Thymus (tissue), 11 donors: ENCODE measurements at regions not wholly inside any gene's neighbourhood (a gene's known extent, or its start where the extent isn't known, plus 50 kb on each side); places are given as distances from the start of the nearest gene placed in this dataset.
"Not testable (repeated sequence)": the region's sequence is repeated elsewhere in the genome, so short reads cannot be mapped to it uniquely, and the experiment has no call there.

ENCODE experiments used
- DNase-seq, 9 donors: peaks; one replicate each; pipeline ENCODE4 v3.0.0-alpha.2; 2013; ENCODE audit warnings: low spot score in 9 of 9, low read depth in 6 of 9, missing footprints in 1 of 9
- H3K27ac ChIP-seq, 2 donors: one replicate each; pipeline ENCODE4 v1.5.1; 2013; ENCODE audit warnings: control low read depth in 1 of 2, low read depth in 1 of 2, low read length in 1 of 2, mild to moderate bottlenecking in 1 of 2, moderate library complexity in 1 of 2
- H3K27me3 ChIP-seq, 2 donors: one replicate each; pipeline ENCODE4 v1.5.1; 2013; ENCODE audit warnings: low read length in 1 of 2; ENCODE audit not compliant: control insufficient read depth in 2 of 2, insufficient read depth in 1 of 2
- H3K36me3 ChIP-seq, 2 donors: one replicate each; pipeline ENCODE4 v1.5.1; 2013; ENCODE audit warnings: low read length in 1 of 2, mild to moderate bottlenecking in 1 of 2, moderate library complexity in 1 of 2; ENCODE audit not compliant: control insufficient read depth in 2 of 2, insufficient read depth in 2 of 2
- H3K4me1 ChIP-seq, 2 donors: one replicate each; pipeline ENCODE4 v1.5.1; 2013; ENCODE audit warnings: low read length in 2 of 2; ENCODE audit not compliant: control insufficient read depth in 2 of 2, insufficient read depth in 2 of 2
- H3K4me3 ChIP-seq, 2 donors: one replicate each; pipeline ENCODE4 v1.5.1; 2013; ENCODE audit warnings: low read length in 2 of 2, control low read depth in 1 of 2, mild to moderate bottlenecking in 1 of 2
- H3K9me3 ChIP-seq, 2 donors: one replicate each; pipeline ENCODE4 v1.5.1; 2013; ENCODE audit warnings: low read length in 1 of 2, mild to moderate bottlenecking in 1 of 2; ENCODE audit not compliant: control insufficient read depth in 2 of 2, insufficient read depth in 1 of 2
- WGBS: extraction: QIAGEN DNeasy Blood & Tissue Kit; methylation state at CpG from one replicate; pipeline ENCODE4 v1.1.7; 2013; 5-methylcytosine and 5-hydroxymethylcytosine counted together
- donor health status: healthy.

DNA sequence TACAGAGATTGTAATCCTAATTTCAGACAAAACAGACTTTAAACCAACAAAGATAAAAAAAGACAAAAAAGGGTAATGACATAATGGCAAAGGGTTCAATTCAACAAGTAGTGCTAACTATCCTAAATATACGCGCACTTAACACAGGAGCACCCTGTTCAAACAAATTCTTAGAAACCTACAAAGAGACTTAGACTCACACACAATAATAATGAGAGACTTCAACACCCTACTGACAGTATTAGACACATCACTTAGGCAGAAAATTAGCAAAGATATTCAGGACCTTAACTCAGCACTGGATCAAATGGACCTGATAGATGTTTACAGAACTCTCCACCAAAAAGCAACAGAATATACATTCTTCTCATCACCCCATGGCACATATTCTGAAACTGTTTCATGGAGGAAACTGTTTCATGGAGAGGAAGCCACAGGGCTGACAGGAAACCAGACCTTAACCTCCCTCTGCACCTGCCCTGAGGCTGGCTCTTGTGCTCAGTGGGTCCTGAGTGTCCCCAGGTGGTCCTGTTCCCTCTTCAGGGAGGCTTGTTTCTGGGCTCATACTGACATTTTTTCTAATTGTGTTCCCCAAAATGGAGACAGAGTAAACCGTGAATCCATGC, 54.7 kb downstream of the OR4M2 start:
- H3K27me3 ChIP-seq, H3K27ac ChIP-seq, H3K36me3 ChIP-seq, H3K4me1 ChIP-seq, H3K9me3 ChIP-seq, DNase-seq, H3K4me3 ChIP-seq: not testable (repeated sequence)
- WGBS, result no CpG with 5 or more reads among the region's 3 CpGs

DNA sequence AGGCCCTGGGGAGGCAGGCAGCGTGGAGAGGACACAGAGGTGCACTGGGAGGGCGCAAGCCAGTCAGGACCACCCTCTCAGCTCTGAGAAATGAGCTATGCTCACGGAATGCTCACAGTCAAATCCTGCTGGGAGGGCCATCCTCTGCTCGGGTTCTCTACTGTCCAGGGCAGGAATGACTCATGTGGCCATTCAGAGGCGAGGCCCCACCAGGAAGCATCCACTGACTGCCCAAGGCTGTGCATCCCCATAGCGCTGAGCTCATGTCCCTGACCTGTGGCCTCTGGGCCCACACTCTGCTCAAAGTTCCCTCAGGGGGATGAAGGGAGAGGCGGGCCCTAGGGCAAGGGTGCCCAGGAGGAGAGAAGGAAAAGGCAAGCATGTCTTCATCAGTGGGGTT, 57.2 kb downstream of the OR4M2 start:
- not testable (repeated sequence) for H3K4me3 ChIP-seq, H3K4me1 ChIP-seq, H3K9me3 ChIP-seq, DNase-seq, H3K36me3 ChIP-seq, H3K27me3 ChIP-seq, H3K27ac ChIP-seq
- no CpG with 5 or more reads among the region's 7 CpGs for WGBS

DNA sequence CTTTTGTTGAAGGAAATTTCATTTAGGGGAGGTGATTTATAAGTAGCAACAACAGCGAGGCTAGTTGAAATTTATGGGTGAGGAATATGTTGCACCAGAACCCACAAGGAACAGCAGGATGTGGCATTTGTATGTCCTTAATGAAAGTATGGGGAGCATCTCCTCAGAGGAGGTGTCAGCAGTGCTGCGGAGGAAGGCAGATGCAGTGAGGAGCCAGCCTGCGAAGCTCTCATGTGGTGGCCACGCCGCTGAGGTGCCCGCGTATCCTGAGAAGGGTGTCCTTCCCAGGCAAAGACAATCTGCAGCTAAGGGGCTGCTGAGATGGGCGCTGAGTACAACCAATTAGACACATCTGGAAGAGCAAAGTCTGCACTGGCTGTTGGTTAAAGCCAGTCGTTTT, 60.8 kb downstream of the OR4M2 start:
- WGBS, result no CpG with 5 or more reads among the region's 9 CpGs

DNA sequence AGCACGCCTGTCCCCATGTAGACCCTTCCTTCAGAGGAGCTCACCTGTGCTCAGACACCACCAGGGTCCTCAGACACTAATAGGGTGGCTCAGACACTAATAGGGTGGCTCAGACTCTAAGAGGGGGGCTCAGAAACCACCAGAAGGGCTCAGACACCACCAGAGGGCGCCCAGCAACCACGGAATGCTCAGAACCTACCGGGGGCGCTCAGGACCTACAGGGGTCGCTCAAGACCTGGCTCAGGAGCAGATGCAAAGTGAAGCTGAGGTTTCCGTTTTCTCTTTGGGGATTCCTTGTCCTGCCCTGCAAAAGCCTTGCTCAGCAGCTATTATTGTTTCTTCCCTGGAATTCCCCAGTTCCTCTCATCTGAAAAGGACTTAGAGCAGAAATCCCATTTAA, 67.8 kb downstream of the OR4M2 start:
- not testable (repeated sequence) for H3K36me3 ChIP-seq, H3K4me3 ChIP-seq, DNase-seq, H3K27me3 ChIP-seq, H3K4me1 ChIP-seq, H3K9me3 ChIP-seq, H3K27ac ChIP-seq
- no CpG with 5 or more reads among the region's 7 CpGs for WGBS

More for the DNA sequence above, 60.8 kb downstream of the OR4M2 start:
- not testable (repeated sequence) for H3K9me3 ChIP-seq, H3K4me1 ChIP-seq, DNase-seq, H3K27ac ChIP-seq, H3K4me3 ChIP-seq, H3K36me3 ChIP-seq, H3K27me3 ChIP-seq

DNA sequence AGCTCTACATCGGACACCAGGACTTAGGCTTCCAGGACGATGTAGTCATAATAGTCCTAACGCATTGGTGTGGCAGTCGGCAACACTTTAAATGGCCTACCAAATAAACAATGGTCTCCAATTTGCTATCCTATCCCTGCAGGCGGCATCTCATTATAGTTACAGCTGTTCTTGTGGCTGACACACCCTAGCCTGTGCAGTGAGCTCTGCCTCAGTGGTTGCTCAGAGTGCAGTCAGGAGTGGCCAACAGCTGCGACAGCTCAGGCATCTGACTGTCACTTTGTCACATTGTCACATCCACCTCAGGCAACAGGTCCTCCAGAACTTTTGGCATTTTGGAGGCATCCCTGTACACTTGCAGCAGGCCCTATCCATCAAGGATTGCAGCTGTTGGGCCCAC, 77.9 kb downstream of the OR4M2 start:
- H3K4me3 ChIP-seq, H3K4me1 ChIP-seq, H3K9me3 ChIP-seq, H3K27ac ChIP-seq, H3K36me3 ChIP-seq, H3K27me3 ChIP-seq, DNase-seq: not testable (repeated sequence)
- WGBS, result no CpG with 5 or more reads among the region's 6 CpGs

DNA sequence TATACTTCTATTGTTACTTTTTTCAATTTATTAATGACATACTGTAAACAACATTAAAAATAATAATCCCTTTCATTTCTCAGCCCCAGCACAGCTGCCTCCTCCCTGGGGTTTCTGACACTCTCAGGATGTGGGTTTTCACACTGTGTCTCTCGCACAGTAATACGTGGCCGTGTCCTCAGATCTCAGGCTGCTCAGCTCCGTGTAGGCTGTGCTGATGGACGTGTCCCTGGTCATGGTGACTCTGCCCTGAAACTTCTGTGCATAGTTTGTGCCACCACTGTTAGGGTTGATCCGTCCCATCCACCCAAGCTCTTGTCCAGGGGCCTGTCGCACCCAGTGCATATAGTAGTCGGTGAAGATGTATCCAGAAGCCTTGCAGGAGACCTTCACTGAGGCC, 80.0 kb downstream of the OR4M2 start:
- H3K9me3 ChIP-seq, H3K27me3 ChIP-seq, DNase-seq, H3K36me3 ChIP-seq, H3K27ac ChIP-seq, H3K4me1 ChIP-seq, H3K4me3 ChIP-seq: not testable (repeated sequence)
- no CpG with 5 or more reads among the region's 8 CpGs for WGBS

DNA sequence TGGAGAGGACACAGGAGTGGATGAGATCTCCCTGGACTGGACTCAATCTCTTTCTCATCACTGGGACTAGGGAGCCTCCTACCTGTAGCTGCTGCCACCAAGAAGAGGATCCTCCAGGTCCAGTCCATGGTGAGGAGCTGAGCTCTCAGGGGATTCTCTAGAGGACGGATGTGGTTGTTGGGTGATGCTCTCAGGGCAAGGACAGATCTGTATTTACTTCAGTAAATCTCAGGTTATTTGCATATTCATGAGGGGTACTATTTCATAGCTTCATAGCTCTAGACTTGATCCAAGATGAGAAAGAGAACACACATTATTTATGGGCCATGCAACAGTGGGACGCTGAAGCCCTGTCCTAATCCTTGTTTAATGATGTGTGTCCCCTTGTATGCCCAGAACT, 80.4 kb downstream of the OR4M2 start:
- not testable (repeated sequence) for H3K27ac ChIP-seq, H3K36me3 ChIP-seq, H3K9me3 ChIP-seq, H3K27me3 ChIP-seq, DNase-seq, H3K4me3 ChIP-seq, H3K4me1 ChIP-seq
- no CpG with 5 or more reads among the region's 2 CpGs for WGBS

DNA sequence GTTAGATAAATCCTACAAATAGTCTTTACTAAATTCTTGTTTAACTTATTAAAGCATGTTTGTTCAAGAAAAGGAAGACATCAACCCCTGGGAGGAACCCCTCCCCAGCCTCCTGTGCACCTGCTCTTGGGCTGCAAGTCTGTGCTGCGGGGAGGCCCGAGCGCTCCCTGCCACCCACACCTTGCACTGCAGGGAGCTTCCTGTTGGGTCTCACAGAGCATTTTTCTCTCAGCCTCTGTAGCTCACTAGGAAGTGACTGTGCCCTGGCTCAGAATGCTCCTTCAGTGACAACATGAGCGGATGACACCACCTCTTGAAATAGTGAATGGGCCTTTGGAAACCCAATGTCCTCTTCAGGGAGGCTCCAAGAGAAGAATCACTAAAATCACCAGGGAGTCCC, 81.1 kb downstream of the OR4M2 start:
- not testable (repeated sequence) for H3K4me1 ChIP-seq, H3K4me3 ChIP-seq, H3K9me3 ChIP-seq, H3K27ac ChIP-seq, H3K36me3 ChIP-seq, H3K27me3 ChIP-seq, DNase-seq
- WGBS, result no CpG with 5 or more reads among the region's 4 CpGs

DNA sequence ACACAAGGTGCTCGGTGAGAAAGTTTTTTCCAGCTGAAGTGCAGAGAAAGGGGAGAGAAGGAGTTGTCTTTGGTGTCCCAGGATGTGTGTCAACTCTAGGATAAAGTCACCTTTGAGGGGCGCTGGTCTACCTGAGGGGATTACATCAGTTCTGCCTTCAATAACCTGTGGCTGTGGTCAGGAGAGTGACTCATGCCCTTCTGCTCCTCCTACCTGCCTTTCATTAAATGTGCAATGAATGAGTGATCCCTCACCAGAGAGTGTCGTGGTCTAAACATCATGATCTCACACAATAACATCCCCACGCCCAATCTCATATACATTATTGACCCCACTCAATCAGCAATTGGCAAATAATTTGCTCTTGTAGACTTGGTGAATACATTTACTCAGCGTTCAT, 83.4 kb downstream of the OR4M2 start:
- H3K4me1 ChIP-seq, H3K36me3 ChIP-seq, H3K4me3 ChIP-seq, DNase-seq, H3K9me3 ChIP-seq, H3K27me3 ChIP-seq, H3K27ac ChIP-seq: not testable (repeated sequence)
- WGBS, result no CpG with 5 or more reads among the region's 5 CpGs

DNA sequence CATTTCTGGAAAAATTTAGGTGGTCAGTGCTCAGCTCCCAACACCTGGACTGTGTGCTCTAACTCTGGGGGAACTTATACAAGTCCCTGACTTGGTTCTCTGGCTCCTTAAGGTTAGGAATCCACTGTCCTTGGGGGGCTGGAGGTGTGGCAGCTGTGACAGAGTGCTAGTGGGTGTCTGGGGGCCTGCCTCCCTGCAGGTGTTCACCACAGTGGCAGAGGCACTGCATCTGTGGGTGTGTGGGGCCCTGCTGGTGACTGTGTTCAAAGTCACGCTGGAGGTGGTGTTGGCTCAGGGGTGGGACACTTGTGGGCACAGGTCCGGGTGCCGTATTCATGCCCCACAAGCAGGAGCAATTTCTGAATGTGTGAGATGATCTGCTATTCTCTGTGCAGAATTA, 87.2 kb downstream of the OR4M2 start:
- H3K27ac ChIP-seq, result peak overlapping the region in 1 of 2 donors; percentile 65
- no CpG with 5 or more reads among the region's 3 CpGs for WGBS

More for the DNA sequence above, 87.2 kb downstream of the OR4M2 start:
- not testable (repeated sequence) for H3K9me3 ChIP-seq, H3K4me1 ChIP-seq, H3K4me3 ChIP-seq, H3K27me3 ChIP-seq, H3K36me3 ChIP-seq, DNase-seq
